CD1c-positive myeloid dendritic cell (primary cell): ENCODE measurements at regions not wholly inside any gene's neighbourhood (a gene's known extent, or its start where the extent isn't known, plus 50 kb on each side); places are given as distances from the start of the nearest gene placed in this dataset.
A peak's percentile ranks its signal among the peaks of the same experiment; 100 is the strongest.

ENCODE experiments used
- DNase-seq: peaks from one replicate; pipeline ENCODE4 v3.0.0-alpha.2; 2016; ENCODE audit errors: extremely low spot score

GRCh38 chr21:41671859-41672542, 94.9 kb downstream of the RIPK4 start:
- no peak for DNase-seq

- no peak for DNase-seq
Measured at GRCh38 chr21:41671212-41671762, 95.6 kb downstream of the RIPK4 start.

- DNase-seq: no peak
Measured at GRCh38 chr21:41670056-41670805, 96.6 kb downstream of the RIPK4 start.

- DNase-seq: no peak
Measured at GRCh38 chr21:41669533-41669830, 97.4 kb downstream of the RIPK4 start.

GRCh38 chr21:41668686-41669532, 97.9 kb downstream of the RIPK4 start:
- DNase-seq: no peak

GRCh38 chr21:41668051-41668541, 98.8 kb downstream of the RIPK4 start:
- no peak for DNase-seq

GRCh38 chr21:41667136-41667535, 99.7 kb downstream of the RIPK4 start:
- DNase-seq: no peak

GRCh38 chr21:41666641-41667081, 100.2 kb downstream of the RIPK4 start:
- DNase-seq: peak; percentile 79

- DNase-seq: no peak
Measured at GRCh38 chr21:41665766-41666595, 100.9 kb downstream of the RIPK4 start.

- DNase-seq: peak; percentile 22
Measured at GRCh38 chr21:41664881-41665765, 101.7 kb downstream of the RIPK4 start.

- peak; percentile 86 for DNase-seq
Measured at GRCh38 chr21:41663805-41664788, 102.8 kb downstream of the RIPK4 start.

GRCh38 chr21:41662761-41663160, 104.1 kb downstream of the RIPK4 start:
- no peak for DNase-seq

- no peak for DNase-seq
Measured at GRCh38 chr21:41662161-41662560, 104.7 kb downstream of the RIPK4 start.

- DNase-seq: no peak
Measured at GRCh38 chr21:41660748-41661147, 106.1 kb downstream of the RIPK4 start.

GRCh38 chr21:41659791-41660560, 106.9 kb downstream of the RIPK4 start:
- DNase-seq: no peak

- DNase-seq: no peak
Measured at GRCh38 chr21:41656946-41657525, 109.8 kb downstream of the RIPK4 start.

GRCh38 chr21:41655259-41655658, 111.6 kb downstream of the RIPK4 start:
- DNase-seq: peak; percentile 35
